LNCaP clone FGC (cell line): ENCODE measurements at regions not wholly inside any gene's neighbourhood (a gene's known extent, or its start where the extent isn't known, plus 50 kb on each side); places are given as distances from the start of the nearest gene placed in this dataset.

Experiments used
- DNase-seq: peaks from one replicate; pipeline ENCODE4 v3.0.0-alpha.2; 2011; ENCODE audit warnings: low read depth
- H3K4me3 ChIP-seq: 2 replicates; pipeline ENCODE4 v1.5.1; 2011; ENCODE audit warnings: mild to moderate bottlenecking, low read depth, low read length, control low read depth
- TF ChIP-seq, protein P1 (sequence below): IDR thresholded peaks from 2 replicates; pipeline ENCODE4 v1.5.1; 2012; ENCODE audit warnings: mild to moderate bottlenecking; ENCODE audit not compliant: control insufficient read depth, insufficient read depth; ENCODE audit errors: extremely low read depth

DNA sequence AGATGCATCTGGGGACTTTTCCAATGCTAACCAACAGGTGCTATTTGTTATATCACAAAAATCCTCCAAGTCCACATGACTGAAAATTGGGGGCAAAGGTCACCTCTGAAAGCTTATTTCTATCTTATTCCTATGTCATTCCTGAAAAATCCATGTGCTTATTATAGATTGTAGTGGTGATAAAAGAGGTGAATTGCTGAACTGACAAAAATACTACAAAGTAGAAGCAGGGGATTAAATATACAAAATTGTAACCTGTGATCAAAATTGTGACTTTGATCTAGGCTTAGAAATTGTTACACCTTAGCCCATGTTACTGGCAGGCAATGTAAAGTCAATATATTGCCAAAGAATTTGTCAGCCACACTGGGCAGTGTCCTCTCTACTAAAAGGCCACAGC is 62.3 kb downstream of the IER5 start:
- TF ChIP-seq, protein P1, sequence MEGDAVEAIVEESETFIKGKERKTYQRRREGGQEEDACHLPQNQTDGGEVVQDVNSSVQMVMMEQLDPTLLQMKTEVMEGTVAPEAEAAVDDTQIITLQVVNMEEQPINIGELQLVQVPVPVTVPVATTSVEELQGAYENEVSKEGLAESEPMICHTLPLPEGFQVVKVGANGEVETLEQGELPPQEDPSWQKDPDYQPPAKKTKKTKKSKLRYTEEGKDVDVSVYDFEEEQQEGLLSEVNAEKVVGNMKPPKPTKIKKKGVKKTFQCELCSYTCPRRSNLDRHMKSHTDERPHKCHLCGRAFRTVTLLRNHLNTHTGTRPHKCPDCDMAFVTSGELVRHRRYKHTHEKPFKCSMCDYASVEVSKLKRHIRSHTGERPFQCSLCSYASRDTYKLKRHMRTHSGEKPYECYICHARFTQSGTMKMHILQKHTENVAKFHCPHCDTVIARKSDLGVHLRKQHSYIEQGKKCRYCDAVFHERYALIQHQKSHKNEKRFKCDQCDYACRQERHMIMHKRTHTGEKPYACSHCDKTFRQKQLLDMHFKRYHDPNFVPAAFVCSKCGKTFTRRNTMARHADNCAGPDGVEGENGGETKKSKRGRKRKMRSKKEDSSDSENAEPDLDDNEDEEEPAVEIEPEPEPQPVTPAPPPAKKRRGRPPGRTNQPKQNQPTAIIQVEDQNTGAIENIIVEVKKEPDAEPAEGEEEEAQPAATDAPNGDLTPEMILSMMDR = no peak
- no peak overlapping the region for H3K4me3 ChIP-seq
- DNase-seq = no peak

DNA sequence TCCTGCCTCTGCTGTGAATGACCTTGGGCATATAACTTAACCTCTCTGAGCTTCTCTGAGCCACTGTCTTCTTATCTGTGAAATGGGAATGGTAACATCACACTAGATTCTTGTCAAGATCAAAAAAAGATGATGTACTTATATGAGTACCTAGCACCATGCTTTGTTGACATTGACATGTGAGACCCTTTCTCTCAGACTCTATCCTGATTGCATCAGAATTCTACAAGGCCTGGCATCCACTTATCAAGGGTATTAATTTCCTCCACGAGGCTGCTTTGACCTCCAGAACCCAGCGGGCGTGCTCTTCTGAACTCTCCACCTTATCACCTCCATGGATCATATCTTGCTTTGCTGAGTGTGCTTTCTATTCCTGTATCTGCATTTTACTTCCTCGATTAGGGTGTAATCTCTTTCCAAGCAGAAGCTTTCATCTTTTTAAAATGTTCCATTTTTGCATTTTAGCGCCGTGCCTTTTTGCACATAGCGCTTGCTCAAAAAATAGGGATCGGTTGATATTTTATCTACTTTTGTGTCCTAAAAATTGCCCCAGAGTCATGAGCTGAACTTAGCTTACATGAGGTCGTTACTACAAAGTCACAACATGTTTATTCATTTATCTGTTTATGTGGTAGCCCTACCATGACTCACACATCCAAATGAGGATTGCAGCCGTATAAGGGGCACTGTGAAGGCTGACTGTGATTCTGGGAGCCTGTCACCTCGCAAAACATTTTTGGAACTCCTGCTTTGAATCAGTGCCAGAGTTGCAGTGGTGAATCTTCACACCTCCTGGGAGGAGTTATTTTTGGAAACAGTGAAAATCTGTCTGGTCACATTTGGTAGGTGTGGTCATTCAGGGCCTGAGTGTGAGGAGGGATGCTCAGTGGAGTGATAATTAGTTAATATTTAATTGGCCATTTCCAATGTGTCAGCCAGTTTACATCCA is 63.2 kb downstream of the IER5 start:
- no peak for DNase-seq
- TF ChIP-seq, protein P1 = no peak
- H3K4me3 ChIP-seq = no peak overlapping the region

DNA sequence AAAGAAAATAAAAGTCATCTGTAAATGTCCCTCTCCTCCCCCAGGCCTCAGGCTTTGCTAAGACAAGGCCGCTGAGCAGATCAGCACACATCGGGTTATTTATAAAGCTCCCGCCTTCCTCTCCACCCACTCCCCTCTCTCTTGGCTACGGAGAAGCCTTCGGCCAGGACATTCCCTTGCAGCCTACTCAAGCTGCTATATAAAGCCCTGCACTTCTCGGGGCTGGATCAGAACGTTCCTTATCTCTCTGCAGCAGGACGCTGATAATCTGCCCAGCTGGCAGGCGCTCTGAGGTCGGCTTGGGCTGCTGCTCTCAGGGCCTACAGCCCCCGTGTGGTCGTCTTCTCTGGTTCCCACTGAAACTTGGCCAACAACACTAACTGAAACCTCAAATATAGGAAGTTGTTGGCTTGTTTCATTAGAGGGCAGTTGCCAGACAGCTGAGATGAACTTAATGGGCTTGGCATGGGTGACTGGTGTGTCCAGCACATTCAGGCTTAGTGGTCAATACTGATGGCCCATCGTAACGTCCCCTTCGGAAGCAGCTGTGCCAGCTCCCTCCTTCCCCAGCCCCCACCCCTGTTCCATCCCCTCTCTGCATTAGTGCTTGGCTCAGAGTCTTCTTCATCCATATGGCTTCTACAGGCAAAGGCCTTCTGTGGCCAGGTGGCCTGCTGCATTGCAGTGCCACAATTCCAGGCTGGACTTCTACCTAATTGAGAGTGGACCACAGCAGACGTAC is 64.6 kb downstream of the IER5 start:
- TF ChIP-seq, protein P1 = no peak
- DNase-seq = no peak
- no peak overlapping the region for H3K4me3 ChIP-seq

DNA sequence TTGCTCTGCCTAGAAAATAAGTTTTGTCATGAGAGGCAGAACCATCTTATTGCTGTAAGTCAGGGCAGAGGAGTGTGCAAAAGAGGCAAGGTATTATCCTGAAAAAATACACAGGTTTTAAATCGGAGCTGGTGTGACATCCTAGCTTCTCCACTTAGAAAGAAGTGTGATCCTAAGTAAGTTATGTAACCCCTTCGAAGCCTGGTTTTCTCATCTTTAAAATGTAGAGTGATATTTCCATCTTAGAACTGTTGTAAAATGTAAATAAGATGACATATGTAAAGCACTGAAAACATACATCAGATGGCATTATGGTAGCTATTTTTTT is 65.1 kb downstream of the IER5 start:
- no peak overlapping the region for H3K4me3 ChIP-seq
- TF ChIP-seq, protein P1 = no peak
- DNase-seq = no peak

DNA sequence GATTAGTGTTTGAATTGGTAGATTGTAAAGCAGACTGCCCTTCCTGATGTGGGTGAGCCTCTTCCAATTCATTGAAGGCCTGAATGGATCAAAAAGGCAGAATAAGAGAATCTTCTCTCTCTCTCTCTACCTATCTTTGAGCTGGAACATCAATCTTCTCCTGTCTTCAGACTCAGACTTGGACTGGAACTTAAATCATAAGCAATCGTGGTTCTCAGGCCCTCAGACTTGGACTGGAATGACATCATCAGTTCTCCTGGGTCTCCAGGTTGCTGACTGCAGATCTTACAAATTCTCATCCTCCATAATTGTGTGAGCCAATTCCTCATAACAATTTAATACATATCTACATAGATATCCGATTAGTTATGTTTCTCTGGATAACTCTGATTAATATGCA is 66.8 kb downstream of the IER5 start:
- TF ChIP-seq, protein P1 = no peak
- no peak overlapping the region for H3K4me3 ChIP-seq
- DNase-seq = no peak

DNA sequence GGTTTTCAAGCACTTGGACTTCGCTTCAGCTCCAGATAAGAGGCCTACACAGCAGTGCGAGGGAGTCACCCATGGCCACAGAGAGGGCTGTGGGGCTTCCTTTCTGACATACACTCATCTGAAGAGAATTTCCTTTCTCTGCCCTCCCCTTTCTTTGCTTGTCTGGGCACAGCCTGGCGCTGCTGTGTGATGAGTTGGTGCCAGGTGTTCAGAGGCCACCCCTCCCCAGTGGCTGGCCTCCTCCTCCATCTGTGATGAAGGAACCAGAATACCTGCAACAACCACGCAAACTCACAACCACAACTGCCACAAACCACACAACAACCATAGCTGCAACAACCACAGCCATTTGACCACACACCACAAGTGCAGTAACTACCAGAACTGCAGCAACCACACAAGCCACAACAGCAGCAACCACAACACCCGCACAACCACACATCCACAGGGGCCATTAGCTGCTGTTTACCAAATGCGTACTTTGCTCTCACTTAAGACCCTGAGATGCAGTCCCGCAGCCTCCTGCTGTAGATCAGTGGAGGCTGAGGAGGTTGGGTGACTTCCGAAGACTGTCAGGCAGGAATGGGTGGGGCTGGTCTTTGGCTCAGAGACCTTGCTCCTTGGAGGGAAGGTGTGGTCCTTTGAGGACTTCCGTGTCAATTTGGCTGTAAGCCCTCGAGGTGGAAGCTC is 71.1 kb downstream of the IER5 start:
- H3K4me3 ChIP-seq = no peak overlapping the region
- no peak for DNase-seq
- TF ChIP-seq, protein P1 = no peak
